HTR-8/SVneo (cell line): ENCODE measurements at regions not wholly inside any gene's neighbourhood (a gene's known extent, or its start where the extent isn't known, plus 50 kb on each side); places are given as distances from the start of the nearest gene placed in this dataset.
A peak's percentile ranks its signal among the peaks of the same experiment; 100 is the strongest.

Experiments
- DNase-seq: peaks from one replicate; pipeline ENCODE4 v3.0.0; 2011; ENCODE audit warnings: low spot score, mixed read lengths; ENCODE audit not compliant: insufficient read length
- FAIRE-seq: peaks from 2 replicates; lab custom pipeline; 2011; peaks lifted over from hg19 to GRCh38; lab: Jason Lieb, UNC

GRCh38 chrX:21126661-21127060, 247.6 kb upstream of the CNKSR2 start:
- DNase-seq (no peak), FAIRE-seq (no peak)

GRCh38 chrX:21131346-21131745, 242.9 kb upstream of the CNKSR2 start:
- FAIRE-seq: no peak

DNA sequence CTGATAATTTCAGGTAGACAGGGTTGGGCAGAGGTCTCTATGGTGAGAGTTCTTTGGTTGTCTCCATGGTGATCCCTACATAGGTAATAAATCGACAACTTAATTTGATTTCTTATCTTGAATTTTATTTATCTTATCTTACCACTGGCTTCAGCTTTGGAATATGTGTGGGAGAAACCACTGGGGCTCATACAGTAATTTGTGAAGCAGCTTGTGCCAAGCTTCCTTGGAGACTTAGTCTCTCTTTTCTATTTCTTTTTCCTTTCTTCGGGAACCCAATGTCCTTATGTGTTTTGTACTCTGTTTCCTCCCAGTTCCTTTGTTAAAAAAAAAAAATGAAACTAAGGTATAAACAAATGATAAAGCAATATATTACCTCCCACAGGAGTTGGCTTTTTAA, 242.4 kb upstream of the CNKSR2 start:
- DNase-seq: no peak
- FAIRE-seq: no peak

More at GRCh38 chrX:21131346-21131745, 242.9 kb upstream of the CNKSR2 start:
- no peak for DNase-seq

DNA sequence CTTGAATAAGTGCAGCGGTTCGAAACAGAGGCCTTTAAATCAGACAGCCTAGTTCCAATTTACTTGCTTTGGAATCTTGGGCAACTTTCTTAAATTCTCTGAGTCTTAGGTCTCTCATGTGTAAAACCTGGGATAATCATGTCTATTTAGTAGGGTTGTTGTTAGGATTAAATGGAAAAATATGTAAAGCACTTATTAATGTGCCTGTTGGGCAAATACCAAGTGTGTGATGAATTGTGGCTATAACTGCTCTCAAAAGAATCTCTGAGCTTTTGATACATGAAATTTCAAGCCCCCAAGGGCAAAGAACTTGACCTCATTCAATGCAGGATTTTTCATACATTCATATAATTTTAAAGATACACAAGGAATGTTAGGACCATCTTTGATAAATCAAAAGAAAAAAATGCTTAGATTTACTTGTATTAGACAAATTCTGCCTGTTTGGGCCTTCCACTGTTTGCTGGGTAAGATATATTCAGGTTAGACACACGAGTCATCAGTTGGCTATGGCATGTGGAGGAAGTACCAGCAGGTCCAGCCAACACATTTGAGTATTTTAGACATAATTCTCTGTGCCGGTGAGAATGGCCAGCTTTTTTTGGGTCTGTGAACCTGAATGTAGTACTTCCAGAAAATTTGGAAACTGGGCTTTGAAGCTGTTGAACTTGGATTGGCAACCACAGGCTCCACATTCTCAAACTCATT, 241.4 kb upstream of the CNKSR2 start:
- no peak for FAIRE-seq

GRCh38 chrX:21150208-21150607, 224.0 kb upstream of the CNKSR2 start:
- DNase-seq: no peak
- FAIRE-seq: peak; percentile 40

More for the DNA sequence above, 241.4 kb upstream of the CNKSR2 start:
- no peak for DNase-seq

- no peak for DNase-seq
- FAIRE-seq: no peak
Observed at GRCh38 chrX:21151051-21151450, 223.2 kb upstream of the CNKSR2 start.

DNA sequence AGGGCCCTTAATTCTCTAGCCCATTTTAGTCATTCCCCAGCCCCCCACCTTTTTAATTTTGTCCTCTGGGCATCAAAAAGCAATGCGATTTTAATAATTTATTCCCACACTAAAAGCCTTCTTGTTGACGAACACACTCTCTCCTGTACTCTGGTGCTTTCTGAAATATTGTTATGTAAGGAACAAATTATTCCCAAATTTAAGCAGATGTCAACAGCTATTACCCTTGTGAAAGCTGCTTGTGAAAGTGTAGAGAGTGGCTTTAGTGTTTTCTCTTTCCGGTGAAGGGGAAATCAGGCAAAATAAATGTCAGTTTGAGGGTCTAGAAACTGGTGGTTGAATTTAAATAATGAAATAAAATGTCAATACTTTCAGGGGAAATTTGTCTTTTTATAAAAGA, 221.2 kb upstream of the CNKSR2 start:
- FAIRE-seq (no peak), DNase-seq (no peak)

- FAIRE-seq: no peak
- no peak for DNase-seq
Observed at GRCh38 chrX:21153503-21153902, 220.7 kb upstream of the CNKSR2 start.

DNA sequence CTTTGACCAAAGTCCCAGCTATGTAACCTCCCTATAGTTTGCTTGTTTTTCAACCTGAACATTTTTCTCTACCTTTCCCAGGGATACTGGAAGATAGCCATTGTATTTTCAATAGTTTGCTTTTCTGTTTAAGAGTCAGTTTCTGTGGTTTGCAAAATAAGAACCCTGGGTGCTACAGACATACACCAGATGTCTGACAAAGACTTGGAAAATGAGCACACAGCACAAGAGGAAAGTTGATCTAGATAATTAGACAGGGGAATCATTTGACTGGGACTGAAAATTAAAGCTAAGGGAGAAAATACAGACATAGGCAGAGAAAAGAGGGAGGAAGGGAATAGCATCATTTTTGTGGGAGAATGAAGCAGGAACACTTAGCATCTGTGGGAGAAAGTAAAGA, 218.3 kb upstream of the CNKSR2 start:
- no peak for DNase-seq
- no peak for FAIRE-seq

DNA sequence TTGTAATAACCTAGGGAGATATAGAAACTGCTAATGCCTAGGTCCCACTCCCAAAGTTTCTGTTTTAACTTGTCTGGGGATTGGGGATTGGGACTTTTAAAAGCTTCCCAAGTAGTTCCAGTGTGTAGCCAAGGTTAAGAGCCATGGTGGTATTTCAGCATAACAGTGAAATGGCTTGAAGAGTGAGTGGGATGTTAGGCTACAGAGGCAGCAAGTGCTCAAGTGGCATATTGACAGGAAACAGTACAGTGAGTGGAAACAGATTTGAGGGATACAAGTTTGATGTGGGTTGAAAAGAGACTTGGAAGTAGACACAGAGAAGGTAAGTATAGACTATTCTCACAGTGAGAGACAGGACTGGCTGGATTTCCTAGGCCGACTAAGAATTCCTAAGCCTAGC, 217.6 kb upstream of the CNKSR2 start:
- FAIRE-seq (no peak), DNase-seq (no peak)

DNA sequence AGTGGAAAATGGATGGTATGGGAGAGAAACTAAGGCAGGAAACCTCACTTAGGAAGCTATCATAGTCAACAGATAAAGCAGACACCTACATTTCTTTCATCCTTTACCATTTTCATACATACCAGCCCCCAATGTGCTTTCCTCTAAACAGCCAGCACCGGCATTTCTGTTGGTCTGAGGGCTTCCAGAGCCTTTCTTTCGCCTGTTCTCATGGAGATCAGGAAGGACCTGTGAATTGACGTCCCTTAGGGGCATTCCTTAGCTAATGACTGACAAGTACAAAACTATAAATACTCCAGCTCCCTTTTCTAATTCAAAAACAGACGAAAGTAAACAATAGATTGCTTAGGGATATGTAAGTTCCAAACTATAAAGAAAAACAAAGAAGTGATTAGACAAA, 215.5 kb upstream of the CNKSR2 start:
- no peak for DNase-seq

DNA sequence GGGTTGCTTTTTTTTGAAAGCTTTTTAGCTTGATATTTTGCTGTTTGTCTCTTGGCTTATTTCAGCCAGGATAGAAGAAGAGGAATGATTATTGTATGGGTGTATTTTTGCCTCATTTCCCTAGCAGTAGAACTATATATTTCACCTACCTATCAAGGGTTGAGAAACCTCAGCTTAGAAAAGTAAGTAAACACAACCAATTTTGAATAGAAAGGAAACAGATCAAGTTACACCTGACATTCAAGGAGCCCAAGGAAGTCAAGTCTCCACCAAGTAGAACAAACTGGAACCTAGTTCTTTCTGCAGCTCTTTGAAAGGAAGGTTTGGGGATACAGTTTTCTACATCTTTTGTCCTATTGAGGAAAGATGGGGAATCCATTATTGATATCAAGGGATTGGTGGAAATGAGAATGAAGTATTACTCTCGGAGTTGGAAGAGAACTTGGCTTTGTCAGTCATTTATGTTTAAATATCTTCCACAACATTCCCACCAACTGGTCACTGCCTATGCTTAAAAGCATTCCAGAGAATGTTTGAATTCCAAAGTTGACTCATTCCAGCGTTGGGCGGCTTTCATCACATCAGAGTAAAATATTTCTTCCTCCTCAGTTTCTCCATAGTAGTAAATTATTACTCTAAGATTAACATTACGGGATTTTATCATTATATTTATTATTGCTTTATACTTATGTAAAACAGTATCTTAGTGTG, 207.8 kb upstream of the CNKSR2 start:
- DNase-seq: peak; percentile 40
- FAIRE-seq: no peak

More for the DNA sequence above, 215.5 kb upstream of the CNKSR2 start:
- no peak for FAIRE-seq

DNA sequence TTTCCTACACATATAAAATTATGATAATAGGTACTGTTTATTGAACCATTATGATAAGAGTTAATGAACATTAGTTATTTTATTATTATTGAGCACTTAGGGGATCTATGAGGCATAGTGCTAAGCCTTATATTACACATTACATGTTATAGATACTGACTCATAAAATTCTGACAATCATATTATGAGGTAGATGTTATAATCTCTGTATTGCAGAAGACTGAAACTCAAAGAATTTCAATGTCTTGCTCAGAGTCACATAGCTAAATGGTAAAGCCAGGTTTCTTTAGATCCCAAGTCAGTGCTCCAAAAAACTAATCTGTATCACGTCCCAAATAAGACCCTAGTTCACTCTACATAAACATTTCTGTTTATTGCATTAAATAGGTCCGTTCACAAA, 207.2 kb upstream of the CNKSR2 start:
- FAIRE-seq: no peak
- DNase-seq: no peak

DNA sequence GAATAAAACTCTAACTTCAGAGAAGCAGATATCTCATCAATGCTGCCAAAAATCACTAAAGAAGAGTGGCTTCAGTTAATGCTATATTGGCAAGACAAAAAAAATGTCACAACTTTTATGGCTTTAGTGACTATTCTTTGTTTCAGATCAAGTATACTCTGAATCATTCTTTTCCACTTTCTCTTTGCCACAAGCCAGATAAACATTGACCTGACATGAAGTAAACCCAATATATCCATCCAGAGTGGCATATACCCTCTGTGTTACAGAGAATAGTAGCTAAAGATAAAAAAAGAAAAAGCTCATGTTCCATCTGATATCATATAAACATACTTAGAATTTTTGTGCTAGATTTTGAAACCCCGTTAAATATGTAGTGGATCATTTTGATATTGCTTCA, 206.7 kb upstream of the CNKSR2 start:
- DNase-seq (no peak), FAIRE-seq (no peak)

- DNase-seq (no peak), FAIRE-seq (no peak)
Observed at GRCh38 chrX:21168401-21169160, 205.6 kb upstream of the CNKSR2 start.

GRCh38 chrX:21171181-21171580, 203.0 kb upstream of the CNKSR2 start:
- DNase-seq: no peak
- no peak for FAIRE-seq

DNA sequence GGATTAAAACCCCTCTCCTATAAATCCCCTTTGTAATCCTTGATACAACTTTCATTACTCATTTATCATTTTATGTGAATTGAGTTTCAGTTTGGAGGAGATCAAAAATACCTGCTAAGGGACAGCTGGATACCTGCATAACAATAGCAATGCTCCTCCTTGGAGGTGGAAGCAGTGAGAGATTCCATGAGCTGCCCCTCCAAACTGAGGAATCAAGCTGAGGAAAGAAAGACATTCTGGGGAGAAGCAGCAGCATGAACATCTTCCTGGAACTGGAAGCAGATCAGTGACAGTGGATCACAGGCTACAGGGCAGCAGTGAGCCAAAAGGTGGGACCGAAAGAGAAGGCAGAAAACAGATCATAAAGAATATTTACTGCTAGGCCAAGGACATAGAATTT, 199.8 kb upstream of the CNKSR2 start:
- FAIRE-seq (no peak), DNase-seq (no peak)

DNA sequence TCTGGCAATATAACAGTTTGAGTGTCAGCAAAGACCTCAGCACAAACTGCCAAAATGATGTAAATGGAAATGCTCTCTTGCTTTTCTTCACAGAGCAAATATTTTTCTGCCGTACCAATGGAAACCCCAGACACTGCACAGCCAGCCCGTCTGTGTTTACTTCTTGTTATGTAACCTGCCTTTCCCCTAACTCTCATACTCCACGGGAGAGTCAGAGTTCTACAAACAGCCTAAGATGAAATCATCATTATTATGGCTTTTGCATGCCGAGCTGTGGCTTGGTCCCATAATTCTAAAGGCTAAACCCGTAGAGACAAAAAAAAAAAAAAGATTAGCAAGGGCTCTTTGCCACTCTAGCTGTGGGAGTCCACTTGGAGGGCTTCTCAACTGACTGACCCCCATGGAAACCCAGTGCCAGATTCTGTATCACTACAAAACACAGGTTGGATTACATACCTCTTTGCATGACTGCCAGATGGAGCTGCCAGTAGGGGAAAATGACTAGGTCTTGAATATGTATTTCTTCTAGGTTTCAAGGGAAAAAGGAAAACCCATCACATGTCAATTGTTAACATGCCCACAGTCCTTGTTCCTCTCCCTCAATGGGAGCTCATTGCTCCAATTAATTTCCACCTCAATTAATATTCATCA, 197.2 kb upstream of the CNKSR2 start:
- no peak for FAIRE-seq
- DNase-seq: no peak

GRCh38 chrX:21181232-21181853, 192.9 kb upstream of the CNKSR2 start:
- FAIRE-seq (no peak), DNase-seq (no peak)

DNA sequence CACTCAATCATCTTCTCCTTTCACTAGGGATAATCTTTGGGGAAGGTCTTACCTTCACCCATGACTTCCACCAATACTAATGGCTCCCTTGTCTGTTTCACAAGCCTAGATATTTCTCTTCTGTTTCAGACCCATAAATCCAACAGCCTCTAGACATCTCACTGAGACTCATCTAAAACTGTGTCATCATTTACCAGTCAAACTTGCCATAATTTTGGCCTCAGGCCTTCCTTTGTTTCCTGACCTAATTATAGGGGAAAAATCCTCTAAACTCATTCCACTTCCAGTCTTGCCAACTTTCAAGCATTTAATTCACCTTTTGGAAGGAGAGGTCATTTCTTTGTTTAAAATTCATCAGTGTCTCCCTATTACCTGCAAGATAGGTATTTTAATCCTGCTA, 181.0 kb upstream of the CNKSR2 start:
- DNase-seq (no peak), FAIRE-seq (no peak)
